HG02852 (cell line): ENCODE measurements at regions not wholly inside any gene's neighbourhood (a gene's known extent, or its start where the extent isn't known, plus 50 kb on each side); places are given as distances from the start of the nearest gene placed in this dataset.

Experiments
- ATAC-seq: cut with Tn5 transposase; IDR thresholded peaks from one replicate; pipeline ENCODE4 v1.9.1; 2021; ENCODE audit warnings: mild to moderate bottlenecking, moderate library complexity; ENCODE audit not compliant: unreplicated experiment

DNA sequence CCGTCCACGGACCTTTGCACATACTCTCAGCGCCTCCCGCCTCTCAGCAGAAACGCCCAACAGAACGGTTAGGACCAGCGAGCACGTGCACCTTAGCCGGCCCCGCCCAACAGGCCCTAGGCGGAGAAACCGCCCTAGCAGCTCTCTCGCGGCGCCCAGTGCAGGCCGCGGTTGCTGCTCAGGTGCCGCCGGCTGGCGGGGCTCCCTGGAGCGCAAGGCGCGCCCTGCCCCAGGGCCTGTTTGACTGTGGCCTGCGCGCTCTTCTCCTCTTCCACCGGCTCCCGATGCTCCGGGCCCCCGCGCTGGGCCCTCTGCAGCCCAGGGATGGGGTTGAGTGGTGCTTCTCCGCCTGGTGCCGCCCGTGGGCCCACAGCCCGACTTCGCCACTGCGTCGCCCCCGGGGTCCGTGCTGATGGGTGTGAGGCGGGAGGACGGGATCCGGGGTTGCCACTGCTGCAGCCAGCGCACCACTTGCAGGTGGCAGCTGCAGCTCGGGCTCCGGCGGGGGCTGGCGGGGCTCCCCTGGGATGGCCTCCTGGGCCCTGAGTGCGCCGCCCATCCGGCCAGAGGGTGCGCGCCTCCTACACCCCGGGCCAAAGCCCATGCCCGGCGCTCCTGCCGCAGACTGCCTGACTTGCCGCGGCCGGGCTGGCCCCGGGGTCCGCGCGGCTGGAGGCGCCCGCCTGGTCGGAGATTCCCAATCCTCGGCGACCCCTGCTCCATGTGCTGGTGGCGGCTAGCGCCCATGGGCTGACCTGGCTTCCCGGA, 1889.4 kb upstream of the CDH9 start:
- no peak for ATAC-seq

DNA sequence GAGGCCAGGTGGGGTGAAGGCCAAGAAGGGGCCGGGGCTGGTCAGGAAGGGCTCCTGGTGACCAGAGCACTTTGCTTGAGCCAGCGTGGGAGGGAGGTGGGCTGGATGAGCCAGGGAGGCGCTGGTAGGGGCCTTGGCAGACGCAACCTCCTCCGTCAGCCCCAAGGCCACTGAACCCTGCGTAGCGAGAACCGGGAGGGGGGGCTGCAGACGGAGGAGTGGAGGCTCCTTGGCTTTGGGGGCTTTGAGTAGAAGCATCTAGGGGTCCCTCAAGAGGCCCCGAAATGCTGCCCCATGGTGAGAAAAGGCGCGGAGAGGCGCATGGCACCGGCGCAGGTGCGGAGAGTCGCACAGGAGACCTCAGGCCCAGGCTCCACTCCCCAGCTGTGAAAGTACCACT, 1888.0 kb upstream of the CDH9 start:
- no peak for ATAC-seq

DNA sequence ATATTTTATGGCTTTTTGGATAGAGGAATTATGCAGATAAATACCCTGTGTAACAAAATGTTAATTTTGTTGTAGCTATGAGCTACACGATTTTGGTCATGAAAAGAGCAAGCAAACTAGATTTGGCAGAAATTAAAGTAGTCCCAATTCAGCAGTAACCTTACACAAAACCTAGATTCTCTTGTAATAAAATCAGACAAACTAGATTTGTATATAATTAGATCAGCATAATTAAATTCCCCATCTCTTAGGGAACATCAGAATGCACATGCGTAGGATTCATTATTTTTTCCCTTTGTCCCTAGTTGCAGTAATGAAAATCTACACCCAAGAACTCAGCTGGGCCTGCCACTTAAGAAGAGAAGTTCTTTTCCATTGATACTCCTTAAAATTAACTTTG, 1879.2 kb upstream of the CDH9 start:
- no peak for ATAC-seq

DNA sequence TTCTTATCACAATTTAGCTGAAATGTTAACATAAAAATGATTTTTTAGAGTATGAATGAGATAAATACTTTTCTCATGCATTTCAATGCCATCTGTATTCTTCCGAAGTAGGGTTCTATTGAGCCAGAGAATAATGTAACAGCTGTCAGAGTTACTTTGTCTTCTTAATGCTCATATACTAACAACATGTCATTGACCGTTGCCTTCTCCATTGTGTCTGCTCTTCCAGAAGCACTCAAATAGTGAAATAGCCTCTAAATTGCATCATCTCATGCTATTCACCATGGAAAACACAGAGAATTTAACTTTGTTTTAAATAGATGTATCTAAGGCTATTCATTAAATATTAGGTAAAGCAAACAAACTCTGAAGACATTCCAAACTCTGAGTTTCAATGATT, 1875.9 kb upstream of the CDH9 start:
- no peak for ATAC-seq

DNA sequence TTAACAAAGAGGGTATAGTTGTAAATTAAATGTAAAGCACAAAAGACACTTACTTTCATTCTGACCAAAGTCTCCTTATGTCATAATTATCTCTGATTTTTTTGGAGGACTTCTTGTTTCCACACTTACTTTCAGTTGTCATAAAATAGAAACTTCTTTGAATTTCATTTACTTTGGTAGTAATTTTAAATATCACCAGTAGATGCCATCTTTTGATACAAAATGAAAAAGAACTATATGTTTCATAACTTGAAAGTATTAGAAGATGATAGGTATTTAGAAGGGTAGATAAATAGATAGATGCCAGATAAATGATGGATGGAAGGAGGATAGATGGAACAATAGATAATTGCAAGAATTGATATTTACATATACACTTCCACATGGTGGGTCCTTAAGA, 1865.3 kb upstream of the CDH9 start:
- no peak for ATAC-seq

DNA sequence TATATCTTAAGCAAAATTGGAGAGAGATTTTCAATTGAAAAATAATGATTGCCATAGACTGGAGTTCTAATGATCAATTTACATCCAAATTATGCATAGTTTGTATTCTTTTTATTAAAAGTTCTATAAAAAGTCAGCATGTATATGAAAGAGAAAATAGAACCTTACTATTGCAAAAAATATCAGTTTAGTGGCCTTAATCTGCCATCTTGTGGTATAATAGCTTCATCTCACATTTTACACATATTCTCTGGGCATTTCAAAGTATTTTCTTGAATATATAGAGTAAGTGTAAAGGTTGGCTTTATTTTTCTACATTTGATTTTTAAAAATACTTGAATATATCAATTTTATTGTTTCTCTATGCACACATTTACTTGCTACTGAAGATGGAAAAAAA, 1858.6 kb upstream of the CDH9 start:
- ATAC-seq: no peak

DNA sequence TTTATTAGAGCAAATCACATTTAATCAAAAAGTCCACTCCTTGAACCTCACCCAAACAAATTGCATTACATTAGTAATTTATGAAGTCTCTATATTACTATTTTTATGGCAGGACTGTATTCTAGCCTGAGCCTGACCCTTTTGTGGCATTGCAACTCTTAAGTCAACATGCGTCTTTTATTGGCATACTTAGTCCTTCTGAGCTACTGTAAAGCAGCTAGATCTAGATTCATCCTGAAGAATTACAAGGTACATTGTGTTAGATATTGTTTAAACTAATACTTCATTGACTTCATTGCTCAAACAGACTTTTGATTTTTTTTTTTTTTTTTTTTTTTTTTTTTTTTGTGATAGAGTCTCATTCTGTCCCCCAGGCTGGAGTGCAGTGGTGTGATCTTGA, 1842.5 kb upstream of the CDH9 start:
- ATAC-seq: no peak

DNA sequence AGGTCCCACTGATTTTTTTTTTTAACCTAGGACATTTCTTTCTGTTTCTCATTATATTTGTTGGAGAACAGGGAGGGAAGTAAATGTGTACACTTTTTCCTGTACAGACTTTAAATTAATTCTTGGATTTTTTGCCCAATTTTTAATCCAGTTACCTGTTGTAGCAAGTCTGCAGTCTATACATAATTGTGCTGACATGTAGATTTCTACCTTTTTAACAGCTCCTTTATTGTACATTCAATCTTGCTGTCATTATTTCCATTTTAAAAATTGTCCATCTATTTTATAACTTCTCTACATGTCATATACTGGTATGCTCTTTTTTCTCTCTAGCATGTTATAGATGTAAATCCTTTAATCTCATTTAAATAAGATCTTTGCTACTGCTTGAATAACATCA, 1838.7 kb upstream of the CDH9 start:
- no peak for ATAC-seq

DNA sequence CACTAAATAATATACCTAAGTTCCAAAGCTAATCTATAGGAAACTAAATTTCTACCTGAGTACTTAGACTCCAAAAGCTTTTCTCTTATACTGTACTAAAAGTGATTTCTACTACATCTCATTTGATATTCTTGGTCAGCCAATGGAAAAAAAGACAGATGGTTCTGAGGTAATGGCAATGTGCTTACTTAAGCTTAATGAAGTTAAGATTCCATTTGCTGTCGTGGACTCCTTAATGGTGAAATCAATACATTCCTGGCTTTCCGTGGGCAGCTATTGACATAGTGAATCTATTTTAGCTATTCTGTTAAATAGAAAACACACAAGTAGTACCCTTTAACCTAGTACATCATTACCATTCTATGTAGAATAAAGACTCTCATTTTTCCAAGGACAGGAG, 1825.6 kb upstream of the CDH9 start:
- no peak for ATAC-seq

DNA sequence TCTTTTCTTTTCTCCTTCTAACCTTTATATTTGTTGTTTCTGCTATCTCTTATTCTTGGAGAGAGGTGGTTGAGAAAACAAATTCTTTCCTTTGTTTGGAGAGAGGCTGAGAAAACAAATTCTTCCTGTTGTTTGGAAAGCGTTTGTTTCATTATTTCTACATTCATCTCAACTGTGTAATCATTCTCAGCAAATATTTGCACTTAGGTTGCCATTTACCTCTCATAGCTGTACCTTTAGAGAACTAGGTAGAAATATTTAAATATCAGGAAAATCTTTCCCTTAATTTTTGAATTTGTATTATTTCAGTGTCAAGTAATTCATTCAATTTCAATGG, 1824.4 kb upstream of the CDH9 start:
- no peak for ATAC-seq

DNA sequence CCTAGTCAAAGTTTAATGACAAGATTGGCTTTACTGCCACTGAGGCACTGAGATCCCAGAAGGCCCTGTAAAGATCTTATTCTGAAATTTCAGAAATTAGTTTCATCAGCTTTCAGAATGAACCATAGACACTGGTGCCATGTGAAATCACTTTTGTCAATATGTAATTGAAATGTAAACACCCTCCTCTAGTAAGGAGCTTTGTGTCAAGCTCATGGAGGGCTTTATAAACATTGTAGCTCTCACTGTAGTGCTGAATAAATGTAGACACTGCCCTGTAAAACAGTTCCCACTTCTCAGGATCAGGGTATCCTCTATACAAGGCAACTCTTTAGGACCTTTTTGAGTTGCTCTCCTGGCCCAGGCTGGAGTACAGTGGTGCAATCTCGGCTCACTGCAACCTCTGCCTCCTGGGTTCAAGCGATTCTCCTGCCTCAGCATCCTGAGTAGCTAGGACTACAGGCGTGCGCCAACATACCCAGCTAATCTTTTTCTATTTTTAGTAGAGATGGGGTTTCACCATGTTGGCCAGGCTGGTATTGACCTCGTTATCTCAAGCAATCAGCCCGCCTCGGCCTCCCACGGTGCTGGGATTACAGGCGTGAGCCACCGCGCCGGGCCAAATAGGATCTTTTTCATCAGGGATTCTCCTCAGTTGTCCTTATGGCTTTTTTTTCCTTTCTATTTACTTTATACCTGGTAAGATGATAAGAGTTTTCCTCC, 1823.9 kb upstream of the CDH9 start:
- no peak for ATAC-seq

DNA sequence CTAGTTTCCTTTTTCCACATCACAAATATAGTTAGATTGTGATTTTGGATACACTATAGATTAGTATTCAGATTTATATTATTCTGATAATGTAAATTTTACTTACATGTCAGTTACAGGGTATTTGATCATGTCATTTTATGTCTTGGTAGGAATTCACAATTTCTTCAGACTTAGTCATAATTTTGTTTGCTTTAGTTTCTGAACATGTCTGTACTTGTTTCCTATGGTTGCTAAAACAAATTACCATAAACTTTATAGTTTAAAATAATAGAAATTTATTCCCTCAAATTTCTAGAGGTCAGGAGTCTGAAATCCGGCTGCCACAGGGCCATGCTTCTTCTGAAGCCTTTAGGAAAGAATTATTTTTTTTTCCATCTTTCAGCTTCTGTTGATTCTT, 1817.2 kb upstream of the CDH9 start:
- ATAC-seq: no peak

DNA sequence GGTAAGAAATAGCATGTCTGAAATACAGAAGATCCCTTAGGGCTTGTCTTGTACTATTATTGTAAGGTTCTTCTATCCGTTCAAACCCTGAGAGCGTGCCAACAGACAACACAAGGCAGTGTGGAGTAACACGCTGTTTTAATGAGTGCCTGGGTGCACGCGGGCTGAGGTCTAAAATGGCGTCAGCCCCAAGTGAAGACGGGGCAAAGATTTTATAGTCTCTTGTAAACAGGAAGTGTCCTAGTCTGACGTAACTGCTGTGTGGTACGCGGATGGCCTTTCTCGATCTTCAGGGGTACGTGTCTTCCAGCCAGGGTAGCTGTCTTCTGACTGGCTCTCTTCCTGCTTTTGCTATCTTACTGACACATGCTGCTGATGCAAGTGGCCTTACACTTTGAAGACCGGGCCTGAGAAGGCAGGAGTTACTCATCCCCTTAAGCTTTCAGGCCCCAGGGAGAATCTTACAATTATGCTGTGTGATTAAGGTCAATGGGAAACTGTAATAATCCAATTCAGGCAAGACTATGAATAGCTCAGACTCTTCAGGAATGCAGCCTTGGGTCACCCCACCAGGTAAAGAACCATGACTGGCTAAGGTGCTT, 1812.0 kb upstream of the CDH9 start:
- no peak for ATAC-seq

DNA sequence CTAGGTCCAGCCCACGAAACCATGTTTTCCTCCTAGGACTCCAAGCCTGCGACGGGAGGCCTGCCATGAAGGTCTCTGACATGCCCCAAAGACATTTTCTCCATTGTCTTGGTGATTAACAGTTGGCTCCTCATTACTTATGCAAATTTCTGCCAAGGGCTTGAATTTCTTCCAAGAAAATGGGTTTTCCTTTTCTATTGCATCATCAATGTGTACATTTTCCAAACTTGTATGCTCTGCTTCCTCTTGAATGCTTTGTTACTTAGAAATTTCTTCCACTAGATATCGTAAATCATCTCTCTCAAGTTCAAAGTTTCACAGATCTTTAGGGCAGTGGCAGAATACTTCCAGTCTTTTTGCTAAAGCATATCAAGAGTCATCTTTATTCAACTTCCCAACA, 1792.7 kb upstream of the CDH9 start:
- no peak for ATAC-seq

DNA sequence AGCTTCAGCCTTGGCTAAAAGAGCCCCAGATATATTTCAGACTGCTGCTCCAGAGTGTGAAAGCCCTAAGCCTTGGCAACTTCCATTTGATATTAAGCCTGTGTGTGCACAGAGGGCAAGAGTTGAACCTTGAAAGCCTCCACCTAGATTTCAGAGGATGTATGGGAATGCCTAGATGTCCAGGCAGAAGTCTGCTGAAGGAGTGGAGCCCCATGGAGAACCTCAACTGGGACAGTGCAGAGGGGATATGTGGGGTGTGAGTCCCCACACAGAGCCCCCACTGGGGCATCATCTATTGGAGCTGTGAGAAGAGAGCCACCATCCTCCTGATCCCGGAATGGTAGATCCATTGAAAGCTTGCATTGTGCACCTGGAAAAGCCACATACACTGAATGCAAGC, 1784.8 kb upstream of the CDH9 start:
- ATAC-seq: no peak

DNA sequence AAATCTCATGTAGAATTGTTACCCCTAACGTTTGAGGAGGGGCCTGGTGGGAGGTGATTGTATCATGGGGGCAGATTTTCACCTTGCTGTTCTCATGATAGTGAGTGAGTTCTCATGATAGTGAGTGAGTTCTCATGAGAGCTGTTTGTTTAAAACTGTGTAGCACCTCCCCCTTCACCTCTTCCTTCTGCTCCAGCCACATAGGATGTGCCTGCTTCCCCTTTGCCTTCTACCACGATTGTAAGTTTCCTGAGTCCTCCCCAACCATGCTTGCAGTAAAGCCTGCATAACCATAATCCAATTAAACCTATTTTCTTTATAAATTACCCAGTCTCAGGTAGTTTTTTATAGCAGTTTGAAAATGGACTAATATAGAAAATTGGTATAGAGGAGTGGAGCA, 1783.7 kb upstream of the CDH9 start:
- no peak for ATAC-seq

DNA sequence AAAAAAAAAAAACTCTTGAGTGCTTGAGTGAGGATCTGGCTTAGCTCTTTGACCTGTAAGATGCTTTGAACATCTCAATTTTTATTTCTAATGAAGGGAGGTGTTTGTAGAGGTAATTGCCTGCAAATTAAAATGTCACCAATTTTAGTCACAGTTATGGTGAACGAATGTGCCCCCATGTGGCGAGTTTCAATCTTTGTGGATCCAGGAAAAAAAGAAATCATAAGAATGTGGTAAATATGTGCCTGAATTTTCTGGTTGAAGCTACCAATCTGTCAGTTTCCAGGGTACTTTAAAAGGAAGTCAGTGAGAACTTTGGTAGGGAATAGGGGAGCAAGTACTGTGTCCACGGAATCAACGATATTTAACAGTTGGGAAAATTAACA, 1772.4 kb upstream of the CDH9 start:
- ATAC-seq: no peak

DNA sequence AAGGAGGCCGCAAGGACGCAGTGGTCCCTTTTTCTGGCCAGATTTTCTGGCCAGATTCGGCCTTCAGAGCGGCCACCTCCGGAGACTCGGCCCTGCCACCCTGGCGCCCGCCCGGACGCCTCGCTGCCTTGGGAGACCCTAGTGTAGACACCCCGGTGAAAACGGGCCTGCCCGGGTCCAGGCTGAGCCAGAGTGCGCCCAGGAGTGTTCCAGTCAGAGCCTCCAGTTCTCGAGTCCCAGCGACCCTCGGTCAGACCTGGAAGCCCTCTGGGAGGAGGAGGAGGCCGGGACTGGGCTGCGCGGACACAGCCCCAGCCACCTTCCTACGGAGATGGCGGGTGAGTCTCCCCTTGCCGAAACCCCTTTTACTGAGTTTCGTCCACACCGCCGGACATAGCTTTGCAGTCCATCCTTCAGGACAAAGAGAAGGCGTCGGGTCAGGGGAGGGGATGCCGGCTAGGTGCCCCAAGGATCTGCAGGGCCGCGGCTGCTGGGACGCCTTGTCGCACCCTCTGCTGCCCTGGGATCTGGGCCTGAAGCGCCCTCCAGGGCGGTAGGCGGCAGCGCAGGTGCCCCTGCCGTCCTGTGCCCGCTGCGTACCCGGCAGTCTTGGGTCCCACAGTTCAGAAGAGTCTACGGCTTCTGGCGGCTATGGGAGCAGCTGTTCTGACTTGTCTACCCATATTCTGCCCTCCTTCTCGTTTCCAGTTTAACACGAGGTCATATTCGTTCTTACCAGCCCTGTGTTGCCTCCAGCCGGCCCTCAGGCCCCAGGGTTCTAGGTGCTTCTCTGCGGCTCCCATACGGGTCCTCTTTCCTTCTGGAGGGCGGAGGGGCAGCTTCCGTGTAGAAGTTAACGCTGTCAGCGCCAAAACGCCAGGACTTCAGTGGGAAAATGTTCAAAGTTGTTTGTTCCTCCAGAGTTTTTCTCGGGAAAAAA, 1771.7 kb upstream of the CDH9 start:
- ATAC-seq: no peak

DNA sequence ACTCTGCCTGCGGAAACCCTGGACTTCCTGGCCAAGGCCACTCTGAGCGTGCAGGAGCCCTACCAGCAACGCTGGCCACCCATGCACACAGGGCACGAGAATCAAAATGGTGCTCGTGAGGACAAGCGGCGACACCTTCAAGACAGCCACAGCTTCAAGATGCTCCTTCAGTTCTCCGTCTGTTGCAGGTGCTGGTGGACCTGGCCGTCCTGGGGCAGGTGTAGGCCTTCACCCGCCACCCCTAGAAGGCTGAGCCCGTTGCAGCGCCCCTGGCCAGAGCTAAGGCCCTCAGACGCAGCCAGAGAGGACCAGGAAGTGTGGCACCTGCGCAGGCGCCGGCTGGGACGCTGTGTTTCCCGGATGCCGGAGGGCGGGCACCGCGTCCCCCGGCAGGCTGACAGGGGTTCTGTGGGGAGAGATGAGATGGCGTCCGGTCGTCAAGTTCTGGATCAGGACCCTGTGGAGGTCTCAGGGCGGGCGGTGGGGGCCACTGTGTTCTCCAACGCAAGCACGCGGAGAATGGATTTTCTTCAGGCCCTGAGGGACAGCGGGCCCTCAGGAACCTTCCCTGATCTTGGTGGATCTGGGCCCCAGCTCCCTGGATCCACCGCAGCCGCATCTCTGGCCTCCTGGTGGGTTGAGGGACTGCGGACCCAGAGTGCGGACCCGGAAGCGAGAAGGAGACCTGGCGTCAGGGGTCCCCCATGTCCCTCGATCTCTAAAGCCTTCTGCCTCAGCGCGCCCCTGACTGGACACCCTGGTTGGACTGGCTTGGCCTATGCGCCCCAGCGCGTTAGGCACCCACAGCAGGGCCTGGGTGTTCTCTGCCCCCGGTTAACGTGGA, 1770.8 kb upstream of the CDH9 start:
- no peak for ATAC-seq

DNA sequence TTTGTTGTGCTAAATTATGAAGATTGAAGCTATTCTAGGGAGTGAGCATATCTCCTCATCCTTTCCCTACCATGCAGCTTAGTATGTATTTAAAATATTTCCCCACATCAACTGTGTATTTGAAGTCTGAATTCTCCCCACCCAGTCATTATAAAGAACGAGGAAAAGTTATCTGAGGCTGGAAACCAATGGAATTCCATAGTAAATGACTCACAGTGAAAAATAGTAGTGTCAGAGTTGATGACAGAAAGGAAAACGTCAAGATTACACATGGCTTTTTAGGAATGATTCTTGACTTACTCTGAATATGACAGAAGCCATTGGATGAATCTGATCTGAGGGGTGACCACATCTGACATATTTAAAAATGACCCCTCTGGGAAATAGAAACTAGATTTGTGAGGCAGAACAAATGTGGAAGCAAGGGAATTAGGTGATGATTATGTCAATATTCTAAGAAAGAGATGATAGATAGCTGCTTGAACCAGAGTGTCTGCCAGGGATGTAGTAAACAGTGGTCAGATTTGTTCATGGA, 1768.9 kb upstream of the CDH9 start:
- no peak for ATAC-seq
